K562 (cell line): ENCODE measurements at regions not wholly inside any gene's neighbourhood (a gene's known extent, or its start where the extent isn't known, plus 50 kb on each side); places are given as distances from the start of the nearest gene placed in this dataset.

Experiments
- ATAC-seq: fragments of 200-7000 bp; cut with Tn5 transposase; 3 replicates; pipeline ENCODE4 v1.9.1; 2020; ENCODE audit warnings: moderate library complexity
- BruUV-seq: library from RNA; stranded (reverse); fragments of 400-500 nt; replicated peaks from 2 replicates; lab custom pipeline; 2021; lab: Mats Ljungman, UMichigan
- CTCF ChIA-PET: fragments of 300-600 bp; formaldehyde crosslinking; extraction: SDS; loops from one replicate; lab custom pipeline; 2021; ENCODE audit warnings: low intra/inter-chr PET ratio; lab: Yijun Ruan, JAX
- POLR2A ChIA-PET: fragments of 300-600, 350-650 bp; sonication (Branson Sonifier 250); formaldehyde crosslinking; extraction: SDS; loops from one replicate; lab custom pipeline; 2021; ENCODE audit warnings: antibody characterized with exemption, inconsistent platforms; lab: Yijun Ruan, JAX
- DNase-seq, 4 experiments: peaks; one replicate each; pipeline versions ENCODE4 v3.0.0 to v3.0.0-alpha.2; 2011 to 2018; ENCODE audit warnings: low spot score in 3 of 4, mixed read lengths in 3 of 4; ENCODE audit errors: extremely low read depth in 1 of 4
- FAIRE-seq: peaks from 2 replicates; lab custom pipeline; 2011; peaks lifted over from hg19 to GRCh38; lab: Jason Lieb, UNC
- H2AFZ ChIP-seq: 2 replicates; pipeline ENCODE4 v1.6.0; 2011; ENCODE audit warnings: low read depth, low read length, control low read depth, inconsistent platforms
- H3K27ac ChIP-seq: fragments of 200-600 bp; 3 replicates; pipeline ENCODE4 v1.8.0; 2011; ENCODE audit warnings: low read depth, mild to moderate bottlenecking, control low read depth, inconsistent platforms, low read length, moderate library complexity, mixed read lengths; ENCODE audit errors: extremely low read depth
- H3K27me3 ChIP-seq, 2 experiments: fragments of 300-600 bp in 1 of 2; 2 replicates in 1 of 2; 3 replicates in 1 of 2; pipeline versions ENCODE4 v1.6.0 to v1.8.0; 2011; ENCODE audit warnings: inconsistent platforms in 2 of 2, low read length in 2 of 2, mild to moderate bottlenecking in 1 of 2, mixed read lengths in 1 of 2, moderate library complexity in 1 of 2; ENCODE audit not compliant: control insufficient read depth in 2 of 2, insufficient read depth in 2 of 2
- H3K36me3 ChIP-seq: fragments of 300-600 bp; 3 replicates; pipeline ENCODE4 v1.8.0; 2011; ENCODE audit warnings: mild to moderate bottlenecking, low read length, inconsistent platforms; ENCODE audit not compliant: control insufficient read depth, insufficient read depth
- H3K4me1 ChIP-seq, 2 experiments: fragments of 200-600 bp in 1 of 2; replicated peaks in 1 of 2; 2 replicates in 1 of 2; 3 replicates in 1 of 2; pipeline versions ENCODE4 v1.5.1 to v1.8.0; 2011; ENCODE audit warnings: inconsistent platforms in 2 of 2, low read length in 2 of 2, mild to moderate bottlenecking in 1 of 2, mixed read lengths in 1 of 2, moderate library complexity in 1 of 2; ENCODE audit not compliant: control insufficient read depth in 2 of 2, insufficient read depth in 2 of 2
- H3K4me2 ChIP-seq: 2 replicates; pipeline ENCODE4 v1.6.1; 2011; ENCODE audit warnings: low read length, control low read depth, inconsistent platforms, mixed read lengths; ENCODE audit not compliant: insufficient read depth
- H3K4me3 ChIP-seq: fragments of 200-600 bp; sonication (generic), shearing (Covaris generic); 2 replicates; pipeline ENCODE4 v1.5.1; 2016; ENCODE audit warnings: control low read depth, inconsistent platforms
- H3K79me2 ChIP-seq: fragments of 200-600 bp; 3 replicates; pipeline ENCODE4 v1.8.0; 2011; ENCODE audit warnings: low read length, inconsistent platforms; ENCODE audit not compliant: control insufficient read depth, insufficient read depth
- H3K9ac ChIP-seq, 2 experiments: 2 replicates each; pipeline versions ENCODE4 v1.6.0 to v1.6.1; 2011; ENCODE audit warnings: low read depth in 2 of 2, low read length in 2 of 2, control low read depth in 1 of 2, inconsistent platforms in 1 of 2, mild to moderate bottlenecking in 1 of 2, mixed read lengths in 1 of 2; ENCODE audit not compliant: insufficient read depth in 1 of 2
- H3K9me1 ChIP-seq: one replicate; pipeline ENCODE4 v1.6.0; 2011; ENCODE audit warnings: inconsistent platforms, mild to moderate bottlenecking, low read length, moderate library complexity; ENCODE audit not compliant: control insufficient read depth, insufficient read depth
- H3K9me3 ChIP-seq: replicated peaks from 2 replicates; pipeline ENCODE4 v1.5.1; 2011; ENCODE audit warnings: low read depth, low read length, inconsistent platforms; ENCODE audit not compliant: control insufficient read depth, insufficient read depth
- H4K20me1 ChIP-seq: replicated peaks from 2 replicates; pipeline ENCODE4 v1.6.1; 2011; ENCODE audit warnings: low read length, inconsistent platforms, mixed read lengths; ENCODE audit not compliant: control insufficient read depth, insufficient read depth
- ARID1B ChIP-seq: fragments of 450-650 bp; IDR thresholded peaks from 2 replicates; pipeline ENCODE4 v1.6.1; 2016; ENCODE audit warnings: antibody characterized with exemption, mild to moderate bottlenecking, inconsistent platforms
- FOS ChIP-seq: IDR thresholded peaks from 3 replicates; pipeline ENCODE4 v1.6.1; 2011; ENCODE audit not compliant: insufficient read length; ENCODE audit errors: extremely low read depth
- FOXJ3 ChIP-seq: sonication (generic); formaldehyde crosslinking; IDR thresholded peaks from 2 replicates; pipeline ENCODE4 v1.4.0; 2020; ENCODE audit warnings: mild to moderate bottlenecking, missing genetic modification reagents
- GATA2 ChIP-seq: sonication (generic); formaldehyde crosslinking; IDR thresholded peaks from 2 replicates; pipeline ENCODE4 v1.4.0; 2020; ENCODE audit warnings: mild to moderate bottlenecking, missing genetic modification reagents
- HLTF ChIP-seq: fragments of 450-650 bp; IDR thresholded peaks from 2 replicates; pipeline ENCODE4 v1.6.1; 2016
- ILK ChIP-seq: fragments of 450-650 bp; IDR thresholded peaks from 2 replicates; pipeline ENCODE4 v1.6.1; 2016; ENCODE audit warnings: missing genetic modification characterization, low read depth, mild to moderate bottlenecking, missing compliant biosample characterization, moderate library complexity, borderline replicate concordance
- MCM2 ChIP-seq: fragments of 450-650 bp; IDR thresholded peaks from 2 replicates; pipeline ENCODE4 v1.6.1; 2017; ENCODE audit warnings: low read depth, mild to moderate bottlenecking
- NUFIP1 ChIP-seq: fragments of 450-650 bp; IDR thresholded peaks from 2 replicates; pipeline ENCODE4 v1.6.1; 2018; ENCODE audit not compliant: partially characterized antibody
- PCBP1 ChIP-seq: fragments of 200-400 bp; formaldehyde crosslinking; IDR thresholded peaks from 2 replicates; pipeline ENCODE4 v1.6.1; 2018; ENCODE audit warnings: mild to moderate bottlenecking, low read depth, low read length; ENCODE audit not compliant: poor library complexity, severe bottlenecking
- RBM17 ChIP-seq: fragments of 200-400 bp; formaldehyde crosslinking; IDR thresholded peaks from 2 replicates; pipeline ENCODE4 v1.6.1; 2017; ENCODE audit warnings: low read depth, mild to moderate bottlenecking, low read length, borderline replicate concordance
- SUPT5H ChIP-seq: fragments of 450-650 bp; IDR thresholded peaks from 2 replicates; pipeline ENCODE4 v1.6.1; 2016
- ZNF184 ChIP-seq: sonication (generic); formaldehyde crosslinking; IDR thresholded peaks from 2 replicates; pipeline ENCODE4 v1.5.0; 2020; ENCODE audit warnings: missing genetic modification reagents
- ZNF431 ChIP-seq: sonication (generic); formaldehyde crosslinking; IDR thresholded peaks from 2 replicates; pipeline ENCODE4 v1.8.0; 2022; ENCODE audit warnings: mild to moderate bottlenecking, missing genetic modification reagents
- WGBS: fragments of 100-300 bp; shearing (Covaris generic); methylation state at CpG from one replicate; pipeline ENCODE4 v1.1.6; 2016; ENCODE audit warnings: low coverage, mixed read lengths; ENCODE audit not compliant: insufficient coverage; ENCODE audit errors: missing lambda C conversion rate; 5-methylcytosine and 5-hydroxymethylcytosine counted together
- in situ Hi-C: fragments of 300-500 bp; cut with MboI; formaldehyde crosslinking; loops from 4 replicates; pipeline ENCODE4 v1.15.0; 2018; ENCODE audit warnings: inconsistent platforms, mixed read lengths
- intact Hi-C: fragments of 100-400 bp; cut with micrococcal nuclease; formaldehyde crosslinking; loops from 2 replicates; pipeline ENCODE4 v1.14.2; 2022
- TF ChIP-seq, protein P1 (sequence below): fragments of 250-450 bp; sonication (Bioruptor Pico); IDR thresholded peaks from 2 replicates; pipeline ENCODE4 v1.8.0; 2021; ENCODE audit warnings: borderline replicate concordance, mild to moderate bottlenecking, moderate library complexity; ENCODE audit not compliant: poor library complexity, severe bottlenecking
- TF ChIP-seq, protein P2 (sequence below): sonication (generic); formaldehyde crosslinking; IDR thresholded peaks from 2 replicates; pipeline ENCODE4 v1.8.0; 2022; ENCODE audit warnings: missing genetic modification reagents, mild to moderate bottlenecking, borderline replicate concordance
- TF ChIP-seq, protein P3 (sequence below): fragments of 250-450 bp; sonication (Bioruptor Pico); IDR thresholded peaks from 2 replicates; pipeline ENCODE4 v1.8.0; 2021; ENCODE audit warnings: mild to moderate bottlenecking, moderate library complexity
- TF ChIP-seq, protein P4 (sequence below): IDR thresholded peaks from 3 replicates; pipeline ENCODE4 v1.6.1; 2011; ENCODE audit warnings: borderline replicate concordance, mild to moderate bottlenecking; ENCODE audit not compliant: insufficient read length, insufficient read depth

DNA sequence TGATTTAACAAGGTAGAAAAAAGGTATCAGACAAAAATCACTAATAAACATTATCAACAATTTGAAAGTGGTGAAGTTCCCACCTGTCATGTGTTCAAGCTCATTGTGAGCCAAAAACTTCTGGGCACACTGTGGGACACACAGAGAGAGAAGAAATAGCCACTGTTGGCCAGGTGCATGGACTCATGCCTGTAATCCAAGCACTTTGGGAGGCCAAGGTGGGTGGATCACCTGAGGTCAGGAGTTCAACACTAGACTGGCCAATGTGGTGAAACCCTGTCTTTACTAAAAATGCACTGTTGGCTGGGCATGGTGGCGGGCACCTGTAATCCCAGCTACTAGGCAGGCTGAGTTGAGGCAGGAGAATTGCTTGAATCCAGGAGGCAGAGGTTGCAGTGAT lies 167.4 kb downstream of the TOX3 start:
- in situ Hi-C loops (no loop called here), intact Hi-C loops (no loop called here)
- Histone ChIP-seq H3K9me1 (no peaks in the 10 kb centered on the region), H3K27me3 (no peaks in the 10 kb centered on the region), H2AFZ (no peak overlapping the region), H3K4me1 (no peaks in the 10 kb centered on the region), H4K20me1 (no peaks in the 10 kb centered on the region), H3K79me2 (no peaks in the 10 kb centered on the region), H3K36me3 (no peaks in the 10 kb centered on the region), H3K27ac (no peak overlapping the region), H3K9me3 (no peaks in the 10 kb centered on the region), H3K4me2 (no peak overlapping the region), H3K4me3 (no peak overlapping the region), H3K9ac (no peak overlapping the region)
- WGBS: 0% methylated on average over 1 of the region's 1 CpG
- ChIA-PET CTCF (no interaction called here), POLR2A (no interaction called here)
- no peak for DNase-seq
- no peak for ATAC-seq
- no peak for FAIRE-seq
- no TSS peak for BruUV-seq
- TF ChIP-seq ARID1B (no peak), HLTF (no peak), GATA2 (CRISPR knock-in tag) (no peak), RBM17 (no peak), NUFIP1 (no peak), PCBP1 (no peak), MCM2 (no peak), ZNF184 (no peak), FOXJ3 (CRISPR knock-in tag) (no peak), ZNF431 (CRISPR knock-in tag) (no peak), ILK (tag) (no peak), SUPT5H (no peak), FOS (no peak)
- TF ChIP-seq, protein P1, sequence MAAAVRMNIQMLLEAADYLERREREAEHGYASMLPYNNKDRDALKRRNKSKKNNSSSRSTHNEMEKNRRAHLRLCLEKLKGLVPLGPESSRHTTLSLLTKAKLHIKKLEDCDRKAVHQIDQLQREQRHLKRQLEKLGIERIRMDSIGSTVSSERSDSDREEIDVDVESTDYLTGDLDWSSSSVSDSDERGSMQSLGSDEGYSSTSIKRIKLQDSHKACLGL (CRISPR knock-in tag): no peak
- TF ChIP-seq, protein P2, sequence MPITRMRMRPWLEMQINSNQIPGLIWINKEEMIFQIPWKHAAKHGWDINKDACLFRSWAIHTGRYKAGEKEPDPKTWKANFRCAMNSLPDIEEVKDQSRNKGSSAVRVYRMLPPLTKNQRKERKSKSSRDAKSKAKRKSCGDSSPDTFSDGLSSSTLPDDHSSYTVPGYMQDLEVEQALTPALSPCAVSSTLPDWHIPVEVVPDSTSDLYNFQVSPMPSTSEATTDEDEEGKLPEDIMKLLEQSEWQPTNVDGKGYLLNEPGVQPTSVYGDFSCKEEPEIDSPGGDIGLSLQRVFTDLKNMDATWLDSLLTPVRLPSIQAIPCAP: no peak
- TF ChIP-seq, protein P3, sequence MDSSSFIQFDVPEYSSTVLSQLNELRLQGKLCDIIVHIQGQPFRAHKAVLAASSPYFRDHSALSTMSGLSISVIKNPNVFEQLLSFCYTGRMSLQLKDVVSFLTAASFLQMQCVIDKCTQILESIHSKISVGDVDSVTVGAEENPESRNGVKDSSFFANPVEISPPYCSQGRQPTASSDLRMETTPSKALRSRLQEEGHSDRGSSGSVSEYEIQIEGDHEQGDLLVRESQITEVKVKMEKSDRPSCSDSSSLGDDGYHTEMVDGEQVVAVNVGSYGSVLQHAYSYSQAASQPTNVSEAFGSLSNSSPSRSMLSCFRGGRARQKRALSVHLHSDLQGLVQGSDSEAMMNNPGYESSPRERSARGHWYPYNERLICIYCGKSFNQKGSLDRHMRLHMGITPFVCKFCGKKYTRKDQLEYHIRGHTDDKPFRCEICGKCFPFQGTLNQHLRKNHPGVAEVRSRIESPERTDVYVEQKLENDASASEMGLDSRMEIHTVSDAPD (CRISPR knock-in tag): no peak
- TF ChIP-seq, protein P4, sequence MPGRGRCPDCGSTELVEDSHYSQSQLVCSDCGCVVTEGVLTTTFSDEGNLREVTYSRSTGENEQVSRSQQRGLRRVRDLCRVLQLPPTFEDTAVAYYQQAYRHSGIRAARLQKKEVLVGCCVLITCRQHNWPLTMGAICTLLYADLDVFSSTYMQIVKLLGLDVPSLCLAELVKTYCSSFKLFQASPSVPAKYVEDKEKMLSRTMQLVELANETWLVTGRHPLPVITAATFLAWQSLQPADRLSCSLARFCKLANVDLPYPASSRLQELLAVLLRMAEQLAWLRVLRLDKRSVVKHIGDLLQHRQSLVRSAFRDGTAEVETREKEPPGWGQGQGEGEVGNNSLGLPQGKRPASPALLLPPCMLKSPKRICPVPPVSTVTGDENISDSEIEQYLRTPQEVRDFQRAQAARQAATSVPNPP: no peak
